B cell (primary cell): ENCODE measurements at regions not wholly inside any gene's neighbourhood (a gene's known extent, or its start where the extent isn't known, plus 50 kb on each side); places are given as distances from the start of the nearest gene placed in this dataset.

Source experiments
- ATAC-seq: fragments of 200-7000 bp; cut with Tn5 transposase; one replicate; pipeline ENCODE4 v1.10.0; 2021; ENCODE audit warnings: low read depth, mild to moderate bottlenecking, moderate number of reproducible peaks, moderate library complexity
- CTCF ChIA-PET: fragments of 350-600 bp; sonication (Branson Sonifier 250); formaldehyde crosslinking; loops from one replicate; lab custom pipeline; 2021; ENCODE audit warnings: antibody characterized with exemption, inconsistent platforms; lab: Charles Lee
- POLR2A ChIA-PET: fragments of 350-600 bp; sonication (Branson Sonifier 250); formaldehyde crosslinking; loops from one replicate; lab custom pipeline; 2021; ENCODE audit warnings: antibody characterized with exemption; lab: Charles Lee
- DNase-seq: peaks from one replicate; pipeline ENCODE4 v3.0.0; 2013
- H2AFZ ChIP-seq: 2 replicates; pipeline ENCODE4 v1.6.1; 2012; ENCODE audit warnings: mild to moderate bottlenecking, low read depth, low read length; ENCODE audit not compliant: insufficient read depth, poor library complexity, severe bottlenecking
- H3K27ac ChIP-seq, 2 donors: 1 replicate in 1 of 2; 2 replicates in 1 of 2; pipeline ENCODE4 v1.5.1; 2012 to 2013; ENCODE audit warnings: low read length in 2 of 2, mild to moderate bottlenecking in 2 of 2, moderate library complexity in 1 of 2
- H3K27me3 ChIP-seq, 4 experiments: fragments of 200-600 bp in 1 of 4; sonication (generic) in 1 of 4; replicated peaks in 1 of 4; 1 replicate in 2 of 4; 2 replicates in 2 of 4; pipeline versions ENCODE4 v1.6.1 to v1.7.0; 2013 to 2016; ENCODE audit warnings: low read length in 3 of 4, mild to moderate bottlenecking in 2 of 4, mixed read lengths in 1 of 4, moderate library complexity in 1 of 4; ENCODE audit not compliant: insufficient read depth in 4 of 4, control insufficient read depth in 3 of 4; ENCODE audit errors: control extremely low read depth in 1 of 4
- H3K36me3 ChIP-seq, 2 experiments: replicated peaks in 1 of 2; 1 replicate in 1 of 2; 2 replicates in 1 of 2; pipeline versions ENCODE4 v1.6.1 to v1.7.1; 2013; ENCODE audit warnings: low read length in 1 of 2; ENCODE audit not compliant: insufficient read depth in 2 of 2, control insufficient read depth in 1 of 2; ENCODE audit errors: control extremely low read depth in 1 of 2, extremely low read depth in 1 of 2
- H3K4me1 ChIP-seq, 2 donors: fragments of 200-600 bp in 1 of 2; sonication (generic) in 1 of 2; 1 replicate in 1 of 2; 2 replicates in 1 of 2; pipeline versions ENCODE4 v1.5.1 to v1.6.1; 2013 to 2017; ENCODE audit warnings: low read length in 2 of 2; ENCODE audit not compliant: control insufficient read depth in 2 of 2, insufficient read depth in 2 of 2
- H3K4me2 ChIP-seq: replicated peaks from 2 replicates; pipeline ENCODE3; 2012; ENCODE audit warnings: mild to moderate bottlenecking, low read depth, low read length; ENCODE audit not compliant: poor library complexity, severe bottlenecking
- H3K4me3 ChIP-seq, 5 experiments: fragments of 200-600 bp in 1 of 5; sonication (generic) in 1 of 5; 1 replicate in 3 of 5; 2 replicates in 2 of 5; pipeline versions ENCODE4 v1.5.1 to v1.7.0; 2011 to 2016; ENCODE audit warnings: low read length in 4 of 5, mild to moderate bottlenecking in 4 of 5, low read depth in 2 of 5, control low read depth in 1 of 5, moderate library complexity in 1 of 5; ENCODE audit not compliant: insufficient read depth in 1 of 5; ENCODE audit errors: control extremely low read depth in 1 of 5, extremely low read depth in 1 of 5
- H3K79me2 ChIP-seq: fragments of 200-600 bp; sonication (generic); one replicate; pipeline ENCODE4 v1.6.0; 2016; ENCODE audit warnings: low read length; ENCODE audit not compliant: control insufficient read depth, insufficient read depth
- H3K9ac ChIP-seq: fragments of 200-600 bp; sonication (generic); 2 replicates; pipeline ENCODE4 v1.6.1; 2017; ENCODE audit warnings: mild to moderate bottlenecking, low read length, moderate library complexity
- H3K9me3 ChIP-seq, 3 donors: one replicate each; pipeline versions ENCODE4 v1.6.1 to v1.7.1; 2013; ENCODE audit warnings: low read length in 2 of 3; ENCODE audit not compliant: control insufficient read depth in 2 of 3, insufficient read depth in 1 of 3; ENCODE audit errors: control extremely low read depth in 1 of 3
- H4K20me1 ChIP-seq: 2 replicates; pipeline ENCODE4 v1.6.0; 2012; ENCODE audit warnings: mild to moderate bottlenecking, low read length; ENCODE audit not compliant: insufficient read depth, control insufficient read depth, poor library complexity, severe bottlenecking
- H3K27ac Mint-ChIP-seq: one replicate; pipeline ENCODE4 v1.8.0; 2021; ENCODE audit warnings: mixed read lengths
- H3K27me3 Mint-ChIP-seq: one replicate; pipeline ENCODE4 v1.8.0; 2021; ENCODE audit warnings: mixed read lengths
- H3K4me1 Mint-ChIP-seq: one replicate; pipeline ENCODE4 v1.8.0; 2021; ENCODE audit warnings: mixed read lengths
- H3K4me3 Mint-ChIP-seq: one replicate; pipeline ENCODE4 v1.8.0; 2021; ENCODE audit warnings: mixed read lengths
- H3K9me3 Mint-ChIP-seq: one replicate; pipeline ENCODE4 v1.8.0; 2022; ENCODE audit warnings: mixed read lengths; ENCODE audit not compliant: insufficient read depth
- CTCF ChIP-seq: fragments of 200-600 bp; IDR thresholded peaks from one replicate; pipeline ENCODE4 v1.8.0; 2022; ENCODE audit warnings: antibody characterized with exemption, mild to moderate bottlenecking
- EZH2 ChIP-seq: IDR thresholded peaks from 2 replicates; pipeline ENCODE4 v1.6.1; 2012; ENCODE audit warnings: borderline replicate concordance, low read depth, mild to moderate bottlenecking, moderate library complexity, low read length; ENCODE audit not compliant: insufficient read depth, poor library complexity, severe bottlenecking
- WGBS: methylation state at CpG from one replicate; pipeline ENCODE4 v1.1.5; 2013; ENCODE audit warnings: missing lambda C conversion rate; ENCODE audit not compliant: insufficient coverage; 5-methylcytosine and 5-hydroxymethylcytosine counted together
- intact Hi-C: fragments of 100-400 bp; cut with micrococcal nuclease; formaldehyde crosslinking; loops from one replicate; pipeline ENCODE4 v1.10.0; 2022

GRCh38 chr20:29687438-29687837 lies 1570.0 kb upstream of the DEFB115 start:
- Mint-ChIP-seq H3K27ac (no peak overlapping the region), H3K27me3 (no peaks in the 10 kb centered on the region), H3K4me1 (no peaks in the 10 kb centered on the region), H3K4me3 (no peak overlapping the region), H3K9me3 (no peaks in the 10 kb centered on the region)
- no peak overlapping the region for H2AFZ ChIP-seq
- H3K9ac ChIP-seq, result no peak overlapping the region
- ATAC-seq (no peak), DNase-seq (no peak)
- TF ChIP-seq CTCF, result no peak
- no peak overlapping the region for H3K27ac ChIP-seq
- H3K79me2 ChIP-seq, result no peaks in the 10 kb centered on the region
- WGBS, result 85% methylated on average over 14 of the region's 14 CpGs
- intact Hi-C loops, result no loop called here
- peaks cover 0 to 32% (median 0%) of the 10 kb centered on the region in 3 donors for H3K9me3 ChIP-seq
- no peaks in the 10 kb centered on the region for H4K20me1 ChIP-seq
- no peaks in the 10 kb centered on the region for H3K27me3 ChIP-seq
- CTCF ChIA-PET, result no interaction called here
- POLR2A ChIA-PET, result no interaction called here
- no peaks in the 10 kb centered on the region for H3K4me1 ChIP-seq
- no peaks in the 10 kb centered on the region for H3K36me3 ChIP-seq
- H3K4me3 ChIP-seq, result no peak overlapping the region
- H3K4me2 ChIP-seq, result no peak overlapping the region

- Mint-ChIP-seq H3K4me3 (no peak overlapping the region), H3K9me3 (no peaks in the 10 kb centered on the region), H3K27ac (no peak overlapping the region), H3K4me1 (no peaks in the 10 kb centered on the region), H3K27me3 (no peaks in the 10 kb centered on the region)
- Histone ChIP-seq H3K27ac (no peak overlapping the region), H3K27me3 (no peaks in the 10 kb centered on the region), H3K9ac (no peak overlapping the region), H3K79me2 (no peaks in the 10 kb centered on the region), H2AFZ (no peak overlapping the region), H3K4me2 (no peak overlapping the region), H3K9me3 (peaks cover 0 to 32% (median 0%) of the 10 kb centered on the region in 3 donors), H3K4me1 (no peaks in the 10 kb centered on the region), H4K20me1 (no peaks in the 10 kb centered on the region), H3K36me3 (no peaks in the 10 kb centered on the region), H3K4me3 (no peak overlapping the region)
- DNase-seq (no peak), ATAC-seq (no peak)
- intact Hi-C loops, result no loop called here
- POLR2A ChIA-PET, result no interaction called here
- CTCF ChIA-PET, result no interaction called here
- TF ChIP-seq CTCF (no peak), EZH2 (no peak)
- WGBS, result 72% methylated on average over 47 of the region's 48 CpGs
Observed at GRCh38 chr20:29689411-29690225, 1567.8 kb upstream of the DEFB115 start.
